Activated CD4-positive, alpha-beta T cell treated with anti-CD3 and anti-CD28 coated beads for 48 hours (primary cell): ENCODE measurements at regions not wholly inside any gene's neighbourhood (a gene's known extent, or its start where the extent isn't known, plus 50 kb on each side); places are given as distances from the start of the nearest gene placed in this dataset.

ENCODE experiments used
- DNase-seq: peaks from one replicate; pipeline ENCODE4 v3.0.0-alpha.2; 2020

- DNase-seq = no peak
Measured at GRCh38 chr4:184575306-184575705, 73.9 kb downstream of the CASP3 start.

GRCh38 chr4:184574861-184575260 lies 74.4 kb downstream of the CASP3 start:
- DNase-seq = no peak

- no peak for DNase-seq
Measured at GRCh38 chr4:184573701-184574100, 75.5 kb downstream of the CASP3 start.

- no peak for DNase-seq
Measured at GRCh38 chr4:184568770-184569169, 80.5 kb downstream of the CASP3 start.

GRCh38 chr4:184563621-184564020 lies 85.6 kb downstream of the CASP3 start:
- no peak for DNase-seq

- DNase-seq = no peak
Measured at GRCh38 chr4:184558996-184559395, 84.6 kb upstream of the IRF2 start.

GRCh38 chr4:184553891-184554290 lies 79.5 kb upstream of the IRF2 start:
- DNase-seq = no peak

- DNase-seq = no peak
Measured at GRCh38 chr4:184550476-184550875, 76.1 kb upstream of the IRF2 start.

GRCh38 chr4:184548648-184549341 lies 74.4 kb upstream of the IRF2 start:
- no peak for DNase-seq

GRCh38 chr4:184548316-184548647 lies 73.9 kb upstream of the IRF2 start:
- DNase-seq = no peak

- no peak for DNase-seq
Measured at GRCh38 chr4:184544788-184545409, 70.5 kb upstream of the IRF2 start.

GRCh38 chr4:184541907-184542306 lies 67.6 kb upstream of the IRF2 start:
- DNase-seq = no peak

- no peak for DNase-seq
Measured at GRCh38 chr4:184540307-184540706, 66.0 kb upstream of the IRF2 start.

GRCh38 chr4:184538023-184538599 lies 63.8 kb upstream of the IRF2 start:
- DNase-seq = peak; percentile 67

- peak; percentile 93 for DNase-seq
Measured at GRCh38 chr4:184537269-184538022, 63.1 kb upstream of the IRF2 start.

- no peak for DNase-seq
Measured at GRCh38 chr4:184536881-184537248, 62.5 kb upstream of the IRF2 start.

GRCh38 chr4:184536065-184536880 lies 61.9 kb upstream of the IRF2 start:
- DNase-seq = no peak

- no peak for DNase-seq
Measured at GRCh38 chr4:184534511-184535391, 60.4 kb upstream of the IRF2 start.

- no peak for DNase-seq
Measured at GRCh38 chr4:184533908-184534307, 59.6 kb upstream of the IRF2 start.

- DNase-seq = no peak
Measured at GRCh38 chr4:184531008-184531407, 56.7 kb upstream of the IRF2 start.

GRCh38 chr4:184529283-184529682 lies 54.9 kb upstream of the IRF2 start:
- no peak for DNase-seq

GRCh38 chr4:184528713-184529112 lies 54.4 kb upstream of the IRF2 start:
- no peak for DNase-seq
